Endothelial cell of umbilical vein (primary cell): ENCODE measurements at regions not wholly inside any gene's neighbourhood (a gene's known extent, or its start where the extent isn't known, plus 50 kb on each side); places are given as distances from the start of the nearest gene placed in this dataset.
"Not testable (repeated sequence)": the region's sequence is repeated elsewhere in the genome, so short reads cannot be mapped to it uniquely, and the experiment has no call there.

ENCODE experiments used
- BruUV-seq: library from RNA; stranded (reverse); fragments of 400-500 nt; replicated peaks from 2 replicates; lab custom pipeline; 2021; lab: Mats Ljungman, UMichigan
- CTCF ChIA-PET: fragments of 300-600, 350-600 bp; sonication (Branson Sonifier 250); formaldehyde crosslinking; loops from one replicate; lab custom pipeline; 2021; ENCODE audit warnings: antibody characterized with exemption, inconsistent platforms; lab: Charles Lee
- POLR2A ChIA-PET: fragments of 300-600, 350-600 bp; sonication (Branson Sonifier 250); formaldehyde crosslinking; loops from one replicate; lab custom pipeline; 2021; ENCODE audit warnings: antibody characterized with exemption, inconsistent platforms; lab: Charles Lee
- DNase-seq: peaks from one replicate; pipeline ENCODE4 v3.0.0-alpha.2; 2011; ENCODE audit warnings: low read depth, low spot score
- FAIRE-seq: peaks from 2 replicates; lab custom pipeline; 2011; peaks lifted over from hg19 to GRCh38; lab: Jason Lieb, UNC
- H2AFZ ChIP-seq: 2 replicates; pipeline ENCODE4 v1.6.0; 2012; ENCODE audit warnings: low read depth, low read length, control low read depth, inconsistent platforms
- H3K27ac ChIP-seq: 2 replicates; pipeline ENCODE4 v1.5.1; 2011; ENCODE audit warnings: low read depth, mild to moderate bottlenecking, control low read depth, low read length, moderate library complexity; ENCODE audit not compliant: insufficient read depth
- H3K27me3 ChIP-seq, 2 experiments: 2 replicates each; pipeline versions ENCODE4 v1.6.0 to v1.6.1; 2011; ENCODE audit warnings: low read length in 2 of 2, mixed read lengths in 1 of 2; ENCODE audit not compliant: control insufficient read depth in 2 of 2, insufficient read depth in 2 of 2
- H3K36me3 ChIP-seq, 2 experiments: 2 replicates in 1 of 2; 3 replicates in 1 of 2; pipeline ENCODE4 v1.5.1; 2011; ENCODE audit warnings: low read length in 2 of 2, mild to moderate bottlenecking in 1 of 2, moderate library complexity in 1 of 2; ENCODE audit not compliant: control insufficient read depth in 2 of 2, insufficient read depth in 2 of 2; ENCODE audit errors: extremely low read depth in 1 of 2
- H3K4me1 ChIP-seq: 3 replicates; pipeline ENCODE4 v1.5.1; 2011; ENCODE audit warnings: mild to moderate bottlenecking, low read length; ENCODE audit not compliant: control insufficient read depth, insufficient read depth; ENCODE audit errors: extremely low read depth
- H3K4me2 ChIP-seq: 2 replicates; pipeline ENCODE4 v1.6.1; 2011; ENCODE audit warnings: low read length, control low read depth, mixed read lengths; ENCODE audit not compliant: insufficient read depth
- H3K4me3 ChIP-seq, 3 experiments: fragments of 200-600 bp in 1 of 3; sonication (generic), shearing (Covaris generic) in 1 of 3; replicated peaks in 1 of 3; 2 replicates each; pipeline ENCODE4 v1.5.1; 2011 to 2016; ENCODE audit warnings: control low read depth in 3 of 3, low read length in 3 of 3, mild to moderate bottlenecking in 2 of 3, inconsistent platforms in 1 of 3, low read depth in 1 of 3, moderate library complexity in 1 of 3; ENCODE audit not compliant: insufficient read depth in 1 of 3
- H3K79me2 ChIP-seq: 2 replicates; pipeline ENCODE4 v1.6.0; 2012; ENCODE audit warnings: low read length, inconsistent platforms; ENCODE audit not compliant: control insufficient read depth, insufficient read depth
- H3K9ac ChIP-seq: replicated peaks from 2 replicates; pipeline ENCODE3; 2011; ENCODE audit warnings: low read length, control low read depth; ENCODE audit not compliant: insufficient read depth; ENCODE audit errors: extremely low read depth
- H3K9me1 ChIP-seq: replicated peaks from 3 replicates; pipeline ENCODE4 v1.6.0; 2011; ENCODE audit warnings: mild to moderate bottlenecking, low read length; ENCODE audit not compliant: control insufficient read depth, insufficient read depth; ENCODE audit errors: extremely low read depth
- H3K9me3 ChIP-seq: replicated peaks from 2 replicates; pipeline ENCODE4 v1.5.1; 2012; ENCODE audit warnings: low read length, inconsistent platforms; ENCODE audit not compliant: control insufficient read depth, insufficient read depth
- H4K20me1 ChIP-seq: replicated peaks from 2 replicates; pipeline ENCODE3; 2011; ENCODE audit warnings: mild to moderate bottlenecking, low read length; ENCODE audit not compliant: control insufficient read depth, insufficient read depth; ENCODE audit errors: extremely low read depth
- GATA2 ChIP-seq: IDR thresholded peaks from 2 replicates; pipeline ENCODE4 v1.7.0; 2011; ENCODE audit warnings: low read depth, mild to moderate bottlenecking, moderate library complexity, mixed read lengths, low read length; ENCODE audit not compliant: insufficient read length, insufficient read depth
- JUN ChIP-seq: IDR thresholded peaks from 2 replicates; pipeline ENCODE4 v1.6.1; 2011; ENCODE audit warnings: borderline replicate concordance, low read depth; ENCODE audit not compliant: insufficient read length, insufficient read depth
- POLR2A ChIP-seq: IDR thresholded peaks from 2 replicates; pipeline ENCODE4 v1.6.1; 2012; ENCODE audit warnings: low read depth, mild to moderate bottlenecking, control low read depth, low read length
- POLR2AphosphoS5 ChIP-seq: IDR thresholded peaks from 2 replicates; pipeline ENCODE4 v1.6.1; 2012; ENCODE audit warnings: low read depth, mild to moderate bottlenecking, control low read depth, low read length, moderate library complexity; ENCODE audit not compliant: insufficient read depth
- dilution Hi-C: fragments of 300-500 bp; cut with MboI; formaldehyde crosslinking; loops from one replicate; pipeline ENCODE4 v1.15.0; 2019; ENCODE audit warnings: low sequenced_read_pairs; ENCODE audit not compliant: extremely low pct_ligation_motif_present
- intact Hi-C: fragments of 100-400 bp; cut with micrococcal nuclease; formaldehyde crosslinking; loops from one replicate; pipeline ENCODE4 v1.10.0; 2022
- TF ChIP-seq, protein P1 (sequence below), 2 donors: IDR thresholded peaks; 1 replicate in 1 of 2; 2 replicates in 1 of 2; pipeline ENCODE4 v1.5.1; 2011; ENCODE audit warnings: low read length in 2 of 2, mild to moderate bottlenecking in 2 of 2, moderate library complexity in 2 of 2, control low read depth in 1 of 2, inconsistent platforms in 1 of 2, low read depth in 1 of 2; ENCODE audit not compliant: insufficient read depth in 1 of 2; ENCODE audit errors: extremely low read depth in 1 of 2
- TF ChIP-seq, protein P2 (sequence below): IDR thresholded peaks from 2 replicates; pipeline ENCODE4 v1.6.1; 2011; ENCODE audit not compliant: insufficient read depth, insufficient read length

DNA sequence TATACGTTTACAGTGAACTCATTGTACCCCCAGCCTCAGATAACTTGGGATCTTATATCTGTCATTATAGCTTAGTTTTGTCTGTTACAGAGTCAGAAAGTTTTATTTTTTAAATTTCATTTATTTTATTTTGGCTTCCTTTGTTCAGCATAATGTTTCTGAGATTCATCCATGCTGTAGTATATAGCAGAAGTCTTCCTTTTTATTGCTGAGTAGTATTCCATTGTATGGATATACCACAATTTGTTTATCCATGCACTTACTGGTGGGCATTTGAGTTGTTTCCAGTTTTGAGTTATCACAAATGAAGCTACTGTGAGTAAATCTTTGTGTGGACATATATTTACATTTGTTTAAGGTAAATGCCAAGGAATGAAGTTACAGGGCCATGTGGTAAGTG lies 122.3 kb downstream of the ADCYAP1 start:
- intact Hi-C loops: no loop called here
- FAIRE-seq: no peak

DNA sequence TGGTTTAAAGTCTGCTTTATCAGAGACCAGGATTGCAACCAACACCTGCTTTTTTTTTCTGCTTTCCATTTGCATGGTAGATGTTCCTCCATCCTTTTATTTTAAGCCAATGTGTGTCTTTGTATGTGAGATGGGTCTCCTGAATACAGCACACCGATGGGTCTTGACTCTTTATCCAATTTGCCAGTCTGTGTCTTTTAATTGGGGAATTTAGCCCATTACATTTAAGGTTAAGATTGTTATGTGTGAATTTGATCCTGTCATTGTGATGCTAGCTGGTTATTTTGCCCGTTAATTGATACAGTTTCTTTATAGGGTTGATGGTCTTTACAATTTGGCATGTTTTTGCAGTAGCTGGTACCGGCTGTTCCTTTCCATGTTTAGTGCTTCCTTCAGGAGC lies 128.4 kb downstream of the ADCYAP1 start:
- H4K20me1 ChIP-seq, POLR2A ChIA-PET, H3K4me3 ChIP-seq, H3K36me3 ChIP-seq, BruUV-seq, H3K4me1 ChIP-seq, H3K27ac ChIP-seq, H3K27me3 ChIP-seq, CTCF ChIA-PET, H3K9me1 ChIP-seq, H3K9me3 ChIP-seq, dilution Hi-C loops, FAIRE-seq, intact Hi-C loops, H3K4me2 ChIP-seq, H3K9ac ChIP-seq, H2AFZ ChIP-seq, DNase-seq, H3K79me2 ChIP-seq: not testable (repeated sequence)

More for the DNA sequence above, 122.3 kb downstream of the ADCYAP1 start:
- Histone ChIP-seq H3K9ac (no peak overlapping the region), H3K9me3 (no peaks in the 10 kb centered on the region), H3K4me2 (no peak overlapping the region), H3K4me3 (no peak overlapping the region), H3K4me1 (no peaks in the 10 kb centered on the region), H3K9me1 (no peaks in the 10 kb centered on the region), H3K27me3 (no peaks in the 10 kb centered on the region), H2AFZ (no peak overlapping the region), H3K27ac (no peak overlapping the region), H3K36me3 (no peaks in the 10 kb centered on the region), H3K79me2 (no peaks in the 10 kb centered on the region), H4K20me1 (no peaks in the 10 kb centered on the region)
- TF ChIP-seq POLR2AphosphoS5 (no peak), JUN (no peak), POLR2A (no peak), GATA2 (no peak)
- TF ChIP-seq, protein P1, sequence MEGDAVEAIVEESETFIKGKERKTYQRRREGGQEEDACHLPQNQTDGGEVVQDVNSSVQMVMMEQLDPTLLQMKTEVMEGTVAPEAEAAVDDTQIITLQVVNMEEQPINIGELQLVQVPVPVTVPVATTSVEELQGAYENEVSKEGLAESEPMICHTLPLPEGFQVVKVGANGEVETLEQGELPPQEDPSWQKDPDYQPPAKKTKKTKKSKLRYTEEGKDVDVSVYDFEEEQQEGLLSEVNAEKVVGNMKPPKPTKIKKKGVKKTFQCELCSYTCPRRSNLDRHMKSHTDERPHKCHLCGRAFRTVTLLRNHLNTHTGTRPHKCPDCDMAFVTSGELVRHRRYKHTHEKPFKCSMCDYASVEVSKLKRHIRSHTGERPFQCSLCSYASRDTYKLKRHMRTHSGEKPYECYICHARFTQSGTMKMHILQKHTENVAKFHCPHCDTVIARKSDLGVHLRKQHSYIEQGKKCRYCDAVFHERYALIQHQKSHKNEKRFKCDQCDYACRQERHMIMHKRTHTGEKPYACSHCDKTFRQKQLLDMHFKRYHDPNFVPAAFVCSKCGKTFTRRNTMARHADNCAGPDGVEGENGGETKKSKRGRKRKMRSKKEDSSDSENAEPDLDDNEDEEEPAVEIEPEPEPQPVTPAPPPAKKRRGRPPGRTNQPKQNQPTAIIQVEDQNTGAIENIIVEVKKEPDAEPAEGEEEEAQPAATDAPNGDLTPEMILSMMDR (IDR thresholded peaks at IDR 0.05; ENCODE audit: extremely low read depth in 1 of 2, insufficient read depth in 1 of 2, low read depth in 1 of 2, low read length in 2 of 2): no peak
- TF ChIP-seq, protein P2, sequence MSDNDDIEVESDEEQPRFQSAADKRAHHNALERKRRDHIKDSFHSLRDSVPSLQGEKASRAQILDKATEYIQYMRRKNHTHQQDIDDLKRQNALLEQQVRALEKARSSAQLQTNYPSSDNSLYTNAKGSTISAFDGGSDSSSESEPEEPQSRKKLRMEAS: no peak
- dilution Hi-C loops: no loop called here
- ChIA-PET CTCF (no interaction called here), POLR2A (no interaction called here)
- no TSS peak for BruUV-seq
- no peak for DNase-seq
